GM12878 (cell line): ENCODE measurements at regions not wholly inside any gene's neighbourhood (a gene's known extent, or its start where the extent isn't known, plus 50 kb on each side); places are given as distances from the start of the nearest gene placed in this dataset.

ENCODE experiments used
- ATAC-seq: fragments of 200-7000 bp; cut with Tn5 transposase; 3 replicates; pipeline ENCODE4 v1.9.1; 2020; ENCODE audit warnings: mild to moderate bottlenecking, moderate library complexity
- BruUV-seq: library from RNA; stranded (reverse); fragments of 400-500 nt; replicated peaks from 2 replicates; lab custom pipeline; 2021; lab: Mats Ljungman, UMichigan
- CTCF ChIA-PET: fragments of 300-600 bp; sonication (Branson Sonifier 250); formaldehyde crosslinking; extraction: SDS; loops from one replicate; lab custom pipeline; 2021; ENCODE audit warnings: inconsistent platforms; lab: Yijun Ruan, JAX
- POLR2A ChIA-PET: fragments of 350-600 bp; formaldehyde crosslinking; extraction: SDS; loops from one replicate; lab custom pipeline; 2021; ENCODE audit warnings: inconsistent platforms; lab: Charles Lee
- RAD21 ChIA-PET: fragments of 300-600 bp; sonication (Branson Sonifier 250); formaldehyde crosslinking; loops from one replicate; lab custom pipeline; 2023; ENCODE audit warnings: antibody characterized with exemption; ENCODE audit not compliant: unreplicated experiment; lab: Charles Lee
- SMC1A ChIA-PET: fragments of 300-600 bp; sonication (Branson Sonifier 250); formaldehyde crosslinking; loops from one replicate; lab custom pipeline; 2023; ENCODE audit not compliant: unreplicated experiment, uncharacterized antibody; lab: Charles Lee
- DNase-seq: peaks from one replicate; pipeline ENCODE4 v3.0.0-alpha.2; 2011; ENCODE audit warnings: low read depth, low spot score
- FAIRE-seq: peaks from 3 replicates; lab custom pipeline; 2011; peaks lifted over from hg19 to GRCh38; lab: Jason Lieb, UNC
- H2AFZ ChIP-seq: 2 replicates; pipeline ENCODE4 v1.6.0; 2011; ENCODE audit warnings: low read depth, low read length, control low read depth; ENCODE audit not compliant: control insufficient read depth
- H3K27ac ChIP-seq: 2 replicates; pipeline ENCODE4 v1.5.1; 2011; ENCODE audit warnings: control low read depth; ENCODE audit not compliant: control insufficient read depth, insufficient read depth
- H3K27me3 ChIP-seq, 2 experiments: replicated peaks in 1 of 2; 2 replicates each; pipeline versions ENCODE4 v1.6.0 to v1.6.1; 2011; ENCODE audit warnings: low read length in 1 of 2; ENCODE audit not compliant: control insufficient read depth in 2 of 2, insufficient read depth in 2 of 2
- H3K36me3 ChIP-seq, 2 experiments: 2 replicates each; pipeline ENCODE4 v1.5.1; 2011; ENCODE audit warnings: low read length in 1 of 2; ENCODE audit not compliant: control insufficient read depth in 2 of 2, insufficient read depth in 2 of 2
- H3K4me1 ChIP-seq: 2 replicates; pipeline ENCODE4 v1.6.1; 2011; ENCODE audit warnings: mild to moderate bottlenecking, low read length, moderate library complexity, mixed read lengths; ENCODE audit not compliant: control insufficient read depth, insufficient read depth
- H3K4me2 ChIP-seq: 2 replicates; pipeline ENCODE4 v1.6.0; 2011; ENCODE audit warnings: control low read depth; ENCODE audit not compliant: control insufficient read depth, insufficient read depth
- H3K4me3 ChIP-seq: fragments of 200-600 bp; sonication (generic); 2 replicates; pipeline ENCODE4 v1.5.1; 2016
- H3K79me2 ChIP-seq: 2 replicates; pipeline ENCODE4 v1.6.0; 2011; ENCODE audit warnings: low read length; ENCODE audit not compliant: control insufficient read depth, insufficient read depth
- H3K9ac ChIP-seq: 2 replicates; pipeline ENCODE4 v1.8.0; 2011; ENCODE audit warnings: low read length, control low read depth, mixed read lengths; ENCODE audit not compliant: control insufficient read depth, insufficient read depth
- H3K9me3 ChIP-seq: replicated peaks from 3 replicates; pipeline ENCODE4 v1.5.1; 2011; ENCODE audit warnings: mild to moderate bottlenecking, low read length; ENCODE audit not compliant: control insufficient read depth, insufficient read depth
- H4K20me1 ChIP-seq: 2 replicates; pipeline ENCODE4 v1.6.0; 2011; ENCODE audit not compliant: control insufficient read depth, insufficient read depth
- CHD2 ChIP-seq: IDR thresholded peaks from 2 replicates; pipeline ENCODE4 v1.6.1; 2011; ENCODE audit warnings: low read depth, low read length, improper control_type of control experiment, borderline replicate concordance
- HDAC6 ChIP-seq: fragments of 200-600 bp; sonication (generic); IDR thresholded peaks from one replicate; pipeline ENCODE4 v1.8.0; 2017; ENCODE audit warnings: antibody characterized with exemption; ENCODE audit not compliant: unreplicated experiment
- MEF2A ChIP-seq: IDR thresholded peaks from 2 replicates; pipeline ENCODE4 v1.6.1; 2011; ENCODE audit warnings: low read depth, mild to moderate bottlenecking, low read length, moderate library complexity; ENCODE audit not compliant: insufficient read depth
- MYC ChIP-seq: IDR thresholded peaks from 2 replicates; pipeline ENCODE4 v1.6.1; 2011; ENCODE audit warnings: mild to moderate bottlenecking, low read length, moderate library complexity, inconsistent platforms; ENCODE audit not compliant: insufficient read depth, insufficient replicate concordance, insufficient read length, severe bottlenecking
- RFX5 ChIP-seq: IDR thresholded peaks from 2 replicates; pipeline ENCODE4 v1.6.1; 2011; ENCODE audit warnings: low read depth, low read length, improper control_type of control experiment
- SMAD1 ChIP-seq: fragments of 450-650 bp; IDR thresholded peaks from 2 replicates; pipeline ENCODE4 v1.6.1; 2018; ENCODE audit warnings: mild to moderate bottlenecking, low read depth; ENCODE audit not compliant: partially characterized antibody
- SMARCA5 ChIP-seq: fragments of 450-650 bp; IDR thresholded peaks from 2 replicates; pipeline ENCODE4 v1.6.1; 2017; ENCODE audit warnings: mild to moderate bottlenecking
- STAT3 ChIP-seq: IDR thresholded peaks from 2 replicates; pipeline ENCODE4 v1.6.1; 2011; ENCODE audit warnings: low read depth, low read length, improper control_type of control experiment
- TBL1XR1 ChIP-seq: IDR thresholded peaks from 2 replicates; pipeline ENCODE4 v1.6.1; 2012; ENCODE audit warnings: low read depth, low read length, improper control_type of control experiment
- ZNF207 ChIP-seq: fragments of 450-650 bp; IDR thresholded peaks from 2 replicates; pipeline ENCODE4 v1.6.1; 2014; ENCODE audit warnings: antibody characterized with exemption, mild to moderate bottlenecking, borderline replicate concordance
- WGBS: methylation state at CpG from one replicate; pipeline ENCODE4 v1.1.6; 2016; ENCODE audit warnings: low lambda C conversion rate; ENCODE audit not compliant: insufficient replicate concordance, insufficient coverage; ENCODE audit errors: missing lambda C conversion rate; 5-methylcytosine and 5-hydroxymethylcytosine counted together
- in situ Hi-C: fragments of 300-500 bp; cut with MboI; formaldehyde crosslinking; loops from 9 replicates; pipeline ENCODE4 v1.14.3; 2018; ENCODE audit warnings: mixed read lengths
- intact Hi-C: fragments of 100-400 bp; cut with micrococcal nuclease; formaldehyde crosslinking; loops from one replicate; pipeline ENCODE4 v1.14.2; 2022; ENCODE audit not compliant: unreplicated experiment
- TF ChIP-seq, protein P1 (sequence below): fragments of 450-650 bp; IDR thresholded peaks from 2 replicates; pipeline ENCODE4 v1.6.1; 2018; ENCODE audit warnings: mild to moderate bottlenecking, low read depth, moderate library complexity; ENCODE audit not compliant: partially characterized antibody
- TF ChIP-seq, protein P2 (sequence below): IDR thresholded peaks from 2 replicates; pipeline ENCODE4 v1.6.1; 2012; ENCODE audit warnings: mild to moderate bottlenecking, low read depth, low read length
- TF ChIP-seq, protein P3 (sequence below): fragments of 450-650 bp; formaldehyde crosslinking; IDR thresholded peaks from 2 replicates; pipeline ENCODE4 v1.4.0; 2022; ENCODE audit warnings: mild to moderate bottlenecking, moderate library complexity

DNA sequence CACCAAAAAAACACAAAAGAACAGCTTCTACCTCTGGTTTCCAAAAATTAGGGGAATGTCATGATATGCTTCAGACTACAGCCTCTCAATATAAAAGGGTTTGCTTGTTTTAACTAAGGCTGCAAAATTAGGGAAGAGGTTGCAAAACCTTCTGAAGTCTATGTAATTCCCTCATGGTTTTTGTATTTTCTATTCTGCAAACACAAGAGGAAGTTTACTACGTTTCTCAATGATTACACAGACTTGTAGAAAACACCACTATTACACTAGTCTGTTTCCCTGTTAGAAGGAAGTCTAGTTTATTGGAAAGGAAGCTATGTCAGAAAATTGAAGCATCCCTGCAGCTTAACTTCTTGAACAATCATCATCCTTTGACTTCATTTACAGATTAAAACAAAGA, 229.7 kb upstream of the FMN2 start (continued):
- no peak for TF ChIP-seq CHD2
- TF ChIP-seq, protein P1, sequence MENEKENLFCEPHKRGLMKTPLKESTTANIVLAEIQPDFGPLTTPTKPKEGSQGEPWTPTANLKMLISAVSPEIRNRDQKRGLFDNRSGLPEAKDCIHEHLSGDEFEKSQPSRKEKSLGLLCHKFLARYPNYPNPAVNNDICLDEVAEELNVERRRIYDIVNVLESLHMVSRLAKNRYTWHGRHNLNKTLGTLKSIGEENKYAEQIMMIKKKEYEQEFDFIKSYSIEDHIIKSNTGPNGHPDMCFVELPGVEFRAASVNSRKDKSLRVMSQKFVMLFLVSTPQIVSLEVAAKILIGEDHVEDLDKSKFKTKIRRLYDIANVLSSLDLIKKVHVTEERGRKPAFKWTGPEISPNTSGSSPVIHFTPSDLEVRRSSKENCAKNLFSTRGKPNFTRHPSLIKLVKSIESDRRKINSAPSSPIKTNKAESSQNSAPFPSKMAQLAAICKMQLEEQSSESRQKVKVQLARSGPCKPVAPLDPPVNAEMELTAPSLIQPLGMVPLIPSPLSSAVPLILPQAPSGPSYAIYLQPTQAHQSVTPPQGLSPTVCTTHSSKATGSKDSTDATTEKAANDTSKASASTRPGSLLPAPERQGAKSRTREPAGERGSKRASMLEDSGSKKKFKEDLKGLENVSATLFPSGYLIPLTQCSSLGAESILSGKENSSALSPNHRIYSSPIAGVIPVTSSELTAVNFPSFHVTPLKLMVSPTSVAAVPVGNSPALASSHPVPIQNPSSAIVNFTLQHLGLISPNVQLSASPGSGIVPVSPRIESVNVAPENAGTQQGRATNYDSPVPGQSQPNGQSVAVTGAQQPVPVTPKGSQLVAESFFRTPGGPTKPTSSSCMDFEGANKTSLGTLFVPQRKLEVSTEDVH, result no peak

DNA sequence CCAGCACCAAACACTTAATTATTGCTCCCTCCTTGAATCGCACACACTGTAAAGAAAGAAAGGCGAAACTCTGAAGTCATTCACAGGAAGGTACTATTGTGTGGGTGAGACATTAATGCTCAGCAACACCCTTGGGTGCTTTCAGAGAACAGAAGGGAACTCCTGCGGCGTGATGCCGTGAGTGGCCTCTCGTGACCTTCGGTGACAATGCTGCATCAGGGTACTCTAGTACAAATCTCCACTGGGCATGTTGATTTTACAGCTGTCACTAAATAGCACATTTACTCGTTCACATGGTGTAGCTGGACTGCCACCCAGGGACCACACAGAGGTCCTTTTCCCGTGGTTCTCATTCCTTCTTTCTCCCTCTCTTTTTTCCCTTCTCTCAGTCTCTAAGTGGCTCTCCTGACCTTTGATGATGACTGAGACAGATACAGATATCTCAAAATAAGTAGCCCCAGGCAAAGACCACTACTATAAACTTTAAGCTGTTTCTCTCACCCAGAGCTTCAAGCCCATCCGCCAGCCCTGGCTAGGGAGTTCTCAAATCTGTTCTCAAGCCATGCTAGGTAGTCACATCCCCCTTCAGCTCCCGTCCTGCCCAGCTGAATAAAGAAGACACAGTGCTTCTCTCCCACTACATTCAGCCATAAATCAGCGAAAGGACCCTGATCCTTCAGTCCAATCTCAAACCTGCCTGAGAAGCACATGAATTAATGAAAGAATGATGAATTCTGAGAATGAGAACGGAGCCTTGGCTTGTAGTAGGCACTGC, 223.4 kb upstream of the FMN2 start:
- RAD21 ChIA-PET, result no interaction called here
- 42% methylated on average over 13 of the region's 13 CpGs for WGBS
- no peak overlapping the region for H3K9ac ChIP-seq
- TF ChIP-seq STAT3 (no peak), MEF2A (no peak), TBL1XR1 (no peak), SMARCA5 (no peak), ZNF207 (no peak), RFX5 (no peak), HDAC6 (no peak), MYC (no peak), SMAD1 (no peak)
- TF ChIP-seq, protein P2, sequence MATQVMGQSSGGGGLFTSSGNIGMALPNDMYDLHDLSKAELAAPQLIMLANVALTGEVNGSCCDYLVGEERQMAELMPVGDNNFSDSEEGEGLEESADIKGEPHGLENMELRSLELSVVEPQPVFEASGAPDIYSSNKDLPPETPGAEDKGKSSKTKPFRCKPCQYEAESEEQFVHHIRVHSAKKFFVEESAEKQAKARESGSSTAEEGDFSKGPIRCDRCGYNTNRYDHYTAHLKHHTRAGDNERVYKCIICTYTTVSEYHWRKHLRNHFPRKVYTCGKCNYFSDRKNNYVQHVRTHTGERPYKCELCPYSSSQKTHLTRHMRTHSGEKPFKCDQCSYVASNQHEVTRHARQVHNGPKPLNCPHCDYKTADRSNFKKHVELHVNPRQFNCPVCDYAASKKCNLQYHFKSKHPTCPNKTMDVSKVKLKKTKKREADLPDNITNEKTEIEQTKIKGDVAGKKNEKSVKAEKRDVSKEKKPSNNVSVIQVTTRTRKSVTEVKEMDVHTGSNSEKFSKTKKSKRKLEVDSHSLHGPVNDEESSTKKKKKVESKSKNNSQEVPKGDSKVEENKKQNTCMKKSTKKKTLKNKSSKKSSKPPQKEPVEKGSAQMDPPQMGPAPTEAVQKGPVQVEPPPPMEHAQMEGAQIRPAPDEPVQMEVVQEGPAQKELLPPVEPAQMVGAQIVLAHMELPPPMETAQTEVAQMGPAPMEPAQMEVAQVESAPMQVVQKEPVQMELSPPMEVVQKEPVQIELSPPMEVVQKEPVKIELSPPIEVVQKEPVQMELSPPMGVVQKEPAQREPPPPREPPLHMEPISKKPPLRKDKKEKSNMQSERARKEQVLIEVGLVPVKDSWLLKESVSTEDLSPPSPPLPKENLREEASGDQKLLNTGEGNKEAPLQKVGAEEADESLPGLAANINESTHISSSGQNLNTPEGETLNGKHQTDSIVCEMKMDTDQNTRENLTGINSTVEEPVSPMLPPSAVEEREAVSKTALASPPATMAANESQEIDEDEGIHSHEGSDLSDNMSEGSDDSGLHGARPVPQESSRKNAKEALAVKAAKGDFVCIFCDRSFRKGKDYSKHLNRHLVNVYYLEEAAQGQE, result no peak
- TF ChIP-seq, protein P3, sequence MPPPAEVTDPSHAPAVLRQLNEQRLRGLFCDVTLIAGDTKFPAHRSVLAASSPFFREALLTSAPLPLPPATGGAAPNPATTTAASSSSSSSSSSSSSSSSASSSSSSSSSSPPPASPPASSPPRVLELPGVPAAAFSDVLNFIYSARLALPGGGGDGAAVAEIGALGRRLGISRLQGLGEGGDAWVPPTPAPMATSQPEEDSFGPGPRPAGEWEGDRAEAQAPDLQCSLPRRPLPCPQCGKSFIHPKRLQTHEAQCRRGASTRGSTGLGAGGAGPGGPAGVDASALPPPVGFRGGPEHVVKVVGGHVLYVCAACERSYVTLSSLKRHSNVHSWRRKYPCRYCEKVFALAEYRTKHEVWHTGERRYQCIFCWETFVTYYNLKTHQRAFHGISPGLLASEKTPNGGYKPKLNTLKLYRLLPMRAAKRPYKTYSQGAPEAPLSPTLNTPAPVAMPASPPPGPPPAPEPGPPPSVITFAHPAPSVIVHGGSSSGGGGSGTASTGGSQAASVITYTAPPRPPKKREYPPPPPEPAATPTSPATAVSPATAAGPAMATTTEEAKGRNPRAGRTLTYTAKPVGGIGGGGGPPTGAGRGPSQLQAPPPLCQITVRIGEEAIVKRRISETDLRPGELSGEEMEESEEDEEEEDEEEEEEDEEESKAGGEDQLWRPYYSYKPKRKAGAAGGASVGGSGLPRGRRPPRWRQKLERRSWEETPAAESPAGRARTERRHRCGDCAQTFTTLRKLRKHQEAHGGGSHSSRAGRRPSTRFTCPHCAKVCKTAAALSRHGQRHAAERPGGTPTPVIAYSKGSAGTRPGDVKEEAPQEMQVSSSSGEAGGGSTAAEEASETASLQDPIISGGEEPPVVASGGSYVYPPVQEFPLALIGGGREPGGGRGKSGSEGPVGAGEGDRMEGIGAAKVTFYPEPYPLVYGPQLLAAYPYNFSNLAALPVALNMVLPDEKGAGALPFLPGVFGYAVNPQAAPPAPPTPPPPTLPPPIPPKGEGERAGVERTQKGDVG, result no peak

More for the DNA sequence above, 223.4 kb upstream of the FMN2 start:
- DNase-seq, result no peak
- Histone ChIP-seq H4K20me1 (no peaks in the 10 kb centered on the region), H3K79me2 (no peaks in the 10 kb centered on the region), H3K4me2 (no peak overlapping the region), H3K36me3 (no peaks in the 10 kb centered on the region), H3K27ac (no peak overlapping the region), H3K27me3 (no peaks in the 10 kb centered on the region), H3K4me3 (no peak overlapping the region), H2AFZ (no peak overlapping the region), H3K4me1 (no peaks in the 10 kb centered on the region), H3K9me3 (no peaks in the 10 kb centered on the region)
- intact Hi-C loops, result no loop called here
- in situ Hi-C loops, result no loop called here
- POLR2A ChIA-PET, result no interaction called here
- no peak for ATAC-seq
- FAIRE-seq, result no peak
- CTCF ChIA-PET, result no interaction called here
- SMC1A ChIA-PET, result no interaction called here
- BruUV-seq, result no TSS peak
